ENCODE measurements at regions not wholly inside any gene's neighbourhood (a gene's known extent, or its start where the extent isn't known, plus 50 kb on each side); places are given as distances from the start of the nearest gene placed in this dataset.

DNA sequence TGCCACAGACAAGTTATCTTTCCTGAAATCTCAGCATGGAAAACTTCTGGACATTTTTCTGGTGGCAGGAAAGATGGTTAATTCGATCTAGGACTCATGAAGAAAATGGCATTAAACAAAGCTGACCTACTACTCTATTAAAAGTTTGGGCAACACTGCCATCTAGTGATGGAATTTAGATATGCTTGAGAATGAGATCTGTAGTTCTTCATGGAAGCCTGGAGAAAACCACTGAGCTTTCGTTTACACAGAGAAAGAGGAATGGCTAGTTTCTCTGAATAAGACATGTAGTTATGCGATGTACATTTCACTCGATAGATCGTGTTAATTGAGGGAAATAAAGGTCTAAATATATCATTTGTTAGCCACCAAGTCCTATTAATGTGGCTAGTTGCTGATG lies 51.7 kb upstream of the CHRDL1 start:
- Histone ChIP-seq H3K4me3 (no peak overlapping the region), H3K27ac (no peak overlapping the region), H3K4me1 (no peaks in the 10 kb centered on the region), H3K36me3 (no peaks in the 10 kb centered on the region), H3K9me3 (no peaks in the 10 kb centered on the region), H3K27me3 (peaks cover 0 to 73% (median 0%) of the 10 kb centered on the region in 7 donors)
- TF ChIP-seq CTCF (IDR thresholded peaks at IDR 0.05): peak; percentile 33 to 75 (median 59)
- intact Hi-C loops (cut with DNase I): loop anchor here in 8 of 10 donors (1.0 to 5.0 kb wide), 4 partner anchors 395 to 400 kb away; no protein-coding TSS in a partner anchor
- DNase-seq (peak in 1 of 2 donors; percentile 12), ATAC-seq (peak in 5 of 8 donors; percentile 46 to 64 (median 51))
- WGBS, 2 donors: 3 to 8% methylated on average over 5 of the region's 5 CpGs

GRCh38 chrX:110846071-110846470 lies 50.5 kb upstream of the CHRDL1 start:
- H3K36me3 ChIP-seq: no peaks in the 10 kb centered on the region
- no peak for TF ChIP-seq CTCF (IDR thresholded peaks at IDR 0.05)
- no peak overlapping the region for H3K27ac ChIP-seq
- H3K27me3 ChIP-seq: peaks cover 0 to 85% (median 0%) of the 10 kb centered on the region in 7 donors
- H3K9me3 ChIP-seq: no peaks in the 10 kb centered on the region
- DNase-seq (no peak), ATAC-seq (no peak)
- 67 to 68% methylated on average over 1 of the region's 1 CpG for WGBS, 2 donors
- no peak overlapping the region for H3K4me3 ChIP-seq
- no peaks in the 10 kb centered on the region for H3K4me1 ChIP-seq
- intact Hi-C loops (cut with DNase I): loop anchor here in 6 of 10 donors (2.0 to 5.0 kb wide), 3 partner anchors 394 to 399 kb away; no protein-coding TSS in a partner anchor
